GM12801 (cell line): ENCODE measurements at regions not wholly inside any gene's neighbourhood (a gene's known extent, or its start where the extent isn't known, plus 50 kb on each side); places are given as distances from the start of the nearest gene placed in this dataset.

Source experiments
- TF ChIP-seq, protein P1 (sequence below): IDR thresholded peaks from one replicate; pipeline ENCODE4 v1.5.1; 2011; ENCODE audit warnings: control low read depth; ENCODE audit not compliant: insufficient read length; ENCODE audit errors: extremely low read depth

DNA sequence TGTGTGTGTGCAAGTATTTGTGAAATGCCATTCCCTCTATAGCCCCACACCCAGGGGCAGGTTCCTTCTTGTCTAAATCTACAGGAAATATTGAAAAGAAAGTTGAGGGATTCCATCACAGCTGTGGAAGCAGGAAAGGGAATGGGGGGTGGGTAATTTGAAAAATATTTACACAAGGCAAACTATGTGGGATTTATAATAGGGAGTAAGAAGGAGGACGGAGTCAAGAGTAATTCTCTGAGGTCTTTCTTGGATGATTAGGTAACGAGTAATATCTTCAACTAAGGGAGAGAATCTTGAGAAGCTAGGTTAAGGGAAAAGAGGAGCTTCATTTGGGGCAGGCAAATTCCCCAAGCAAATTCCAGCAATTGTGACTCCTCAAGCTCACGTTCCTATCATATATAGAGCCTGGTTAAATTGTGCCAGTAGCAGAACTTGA is 113.5 kb upstream of the SGK1 start:
- TF ChIP-seq, protein P1, sequence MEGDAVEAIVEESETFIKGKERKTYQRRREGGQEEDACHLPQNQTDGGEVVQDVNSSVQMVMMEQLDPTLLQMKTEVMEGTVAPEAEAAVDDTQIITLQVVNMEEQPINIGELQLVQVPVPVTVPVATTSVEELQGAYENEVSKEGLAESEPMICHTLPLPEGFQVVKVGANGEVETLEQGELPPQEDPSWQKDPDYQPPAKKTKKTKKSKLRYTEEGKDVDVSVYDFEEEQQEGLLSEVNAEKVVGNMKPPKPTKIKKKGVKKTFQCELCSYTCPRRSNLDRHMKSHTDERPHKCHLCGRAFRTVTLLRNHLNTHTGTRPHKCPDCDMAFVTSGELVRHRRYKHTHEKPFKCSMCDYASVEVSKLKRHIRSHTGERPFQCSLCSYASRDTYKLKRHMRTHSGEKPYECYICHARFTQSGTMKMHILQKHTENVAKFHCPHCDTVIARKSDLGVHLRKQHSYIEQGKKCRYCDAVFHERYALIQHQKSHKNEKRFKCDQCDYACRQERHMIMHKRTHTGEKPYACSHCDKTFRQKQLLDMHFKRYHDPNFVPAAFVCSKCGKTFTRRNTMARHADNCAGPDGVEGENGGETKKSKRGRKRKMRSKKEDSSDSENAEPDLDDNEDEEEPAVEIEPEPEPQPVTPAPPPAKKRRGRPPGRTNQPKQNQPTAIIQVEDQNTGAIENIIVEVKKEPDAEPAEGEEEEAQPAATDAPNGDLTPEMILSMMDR: no peak

DNA sequence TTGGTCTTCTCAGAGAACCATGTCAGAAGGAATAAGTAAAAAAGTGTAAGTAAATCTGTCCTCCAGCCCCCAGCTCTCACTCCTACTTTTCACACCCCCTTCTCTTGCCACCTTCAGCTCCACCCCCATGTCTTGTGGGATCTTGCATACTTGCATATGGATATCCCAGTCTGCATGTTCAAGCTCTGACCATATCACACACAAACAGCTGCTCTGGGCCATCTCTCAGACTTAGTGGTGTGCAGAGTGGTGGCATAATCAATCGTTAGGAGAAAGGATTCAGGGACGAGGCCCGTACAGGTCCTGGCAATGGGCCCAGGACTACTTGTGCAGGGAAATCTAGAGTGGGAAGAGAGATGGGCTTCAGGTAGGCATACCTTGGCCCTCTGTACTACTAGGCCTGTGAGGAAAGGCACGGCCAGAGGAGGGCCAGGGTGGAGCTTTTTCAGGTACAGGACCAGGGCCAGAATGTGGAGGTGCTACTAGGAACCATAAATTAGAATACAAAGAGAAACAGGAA is 112.0 kb upstream of the SGK1 start:
- TF ChIP-seq, protein P1: no peak

DNA sequence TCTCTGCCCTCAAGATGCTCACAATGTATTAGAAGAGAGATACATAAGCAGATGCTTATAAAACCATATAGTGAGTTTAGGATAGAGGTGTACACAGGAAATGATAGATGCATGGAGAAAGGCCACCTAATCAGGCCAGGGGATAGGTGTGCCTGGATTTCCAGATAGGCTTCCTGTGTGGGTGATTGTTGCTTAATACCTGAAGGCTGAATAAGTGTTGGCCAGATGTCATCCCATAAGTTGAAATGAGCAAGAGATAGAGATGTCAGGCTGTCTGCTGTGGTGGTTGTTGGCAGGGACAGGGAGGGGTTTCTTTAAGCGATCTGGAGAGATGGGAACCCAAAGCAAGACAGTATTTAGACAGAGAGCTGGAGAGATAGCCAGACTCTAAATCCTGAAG is 109.8 kb upstream of the SGK1 start:
- TF ChIP-seq, protein P1: no peak

DNA sequence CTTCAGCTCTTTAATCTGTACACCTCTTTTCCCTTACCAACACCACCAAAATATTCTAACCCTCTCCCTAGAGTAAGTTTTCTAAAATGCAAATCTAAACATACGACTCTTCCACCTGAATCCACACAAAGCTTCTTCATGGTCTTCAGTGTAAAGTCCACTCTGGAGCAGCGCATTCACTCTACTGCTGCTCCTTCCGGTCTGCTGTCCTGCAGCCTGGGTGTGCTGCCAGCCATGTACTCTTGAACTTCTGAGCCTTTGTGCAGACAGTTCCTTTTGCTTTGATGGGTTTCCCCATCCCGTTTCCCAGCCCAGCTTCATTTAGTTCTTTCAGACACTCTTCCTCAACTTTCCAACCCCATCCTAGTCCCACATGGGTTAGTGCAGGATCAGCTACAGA is 108.7 kb upstream of the SGK1 start:
- TF ChIP-seq, protein P1: no peak

DNA sequence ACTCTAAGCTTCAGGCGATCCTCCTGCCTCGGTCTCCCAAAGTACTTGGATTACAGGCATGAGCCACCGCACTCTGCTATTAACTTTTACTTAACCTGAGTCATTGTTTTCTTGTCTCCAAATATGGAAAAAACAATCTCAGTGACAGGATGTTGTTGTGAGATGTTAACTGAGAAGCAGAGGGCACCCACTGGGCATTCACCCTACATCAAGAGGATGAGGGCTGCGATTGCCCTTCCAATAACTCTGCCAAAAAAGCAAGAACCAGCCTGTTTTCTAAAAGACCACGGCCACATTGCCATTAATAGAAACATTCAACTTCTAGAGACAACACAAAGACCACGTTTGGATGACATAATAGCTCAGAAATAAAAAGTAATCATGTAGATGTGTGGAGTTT is 107.6 kb upstream of the SGK1 start:
- TF ChIP-seq, protein P1: no peak

DNA sequence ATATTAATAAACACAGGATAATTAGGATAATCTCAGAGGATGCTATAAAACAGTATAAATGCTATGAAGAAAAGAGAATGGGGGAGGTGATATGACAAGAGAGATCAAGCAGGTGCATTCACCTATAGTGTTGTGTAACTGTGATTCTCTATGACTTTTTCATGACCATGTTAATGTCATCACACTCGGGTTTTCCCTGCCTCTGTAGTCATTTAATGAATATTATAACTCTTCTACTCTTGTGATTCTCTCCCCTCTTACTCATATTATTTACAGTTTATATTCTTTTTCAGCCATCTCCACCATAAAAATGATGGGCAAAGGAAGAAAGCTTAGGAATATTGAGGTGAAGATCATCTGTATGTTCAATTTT is 106.9 kb upstream of the SGK1 start:
- TF ChIP-seq, protein P1: no peak

DNA sequence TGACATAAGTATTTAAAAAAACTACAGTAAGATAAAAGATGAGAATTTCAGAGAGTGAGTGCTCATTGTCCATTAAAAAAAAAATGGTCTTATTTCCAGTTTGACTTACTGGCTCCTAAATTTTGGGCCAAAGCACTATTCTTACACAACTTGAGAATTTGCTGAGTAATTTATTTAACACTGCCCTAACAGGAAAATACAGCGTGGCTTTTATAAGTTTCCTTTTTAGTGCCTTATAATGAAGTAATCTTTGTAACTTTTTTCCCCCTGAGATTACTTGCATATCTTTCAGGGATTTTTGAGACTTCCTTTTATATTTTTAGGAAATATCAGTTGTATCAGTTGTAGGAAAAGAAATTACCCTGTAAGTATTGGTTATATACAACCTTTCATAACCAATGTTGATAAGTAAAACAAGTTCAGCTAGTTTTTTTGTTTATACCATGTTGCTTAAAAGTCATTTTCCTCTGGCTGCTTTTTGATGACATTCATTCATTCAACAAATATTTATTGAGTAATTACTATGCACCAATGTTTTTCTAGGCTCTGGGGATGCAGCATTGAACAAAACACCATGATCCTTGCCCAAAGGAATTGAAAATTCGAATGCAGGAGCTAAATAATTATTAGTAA is 106.4 kb upstream of the SGK1 start:
- TF ChIP-seq, protein P1: no peak
